H4 (cell line): ENCODE measurements at regions not wholly inside any gene's neighbourhood (a gene's known extent, or its start where the extent isn't known, plus 50 kb on each side); places are given as distances from the start of the nearest gene placed in this dataset.

ENCODE experiments used
- DNase-seq: peaks from one replicate; pipeline ENCODE4 v3.0.0-alpha.2; 2015; ENCODE audit warnings: low spot score

GRCh38 chr9:12933957-12934356 is 159.1 kb downstream of the LURAP1L start:
- DNase-seq: no peak

GRCh38 chr9:12934545-12935272 is 159.9 kb downstream of the LURAP1L start:
- DNase-seq: no peak

DNA sequence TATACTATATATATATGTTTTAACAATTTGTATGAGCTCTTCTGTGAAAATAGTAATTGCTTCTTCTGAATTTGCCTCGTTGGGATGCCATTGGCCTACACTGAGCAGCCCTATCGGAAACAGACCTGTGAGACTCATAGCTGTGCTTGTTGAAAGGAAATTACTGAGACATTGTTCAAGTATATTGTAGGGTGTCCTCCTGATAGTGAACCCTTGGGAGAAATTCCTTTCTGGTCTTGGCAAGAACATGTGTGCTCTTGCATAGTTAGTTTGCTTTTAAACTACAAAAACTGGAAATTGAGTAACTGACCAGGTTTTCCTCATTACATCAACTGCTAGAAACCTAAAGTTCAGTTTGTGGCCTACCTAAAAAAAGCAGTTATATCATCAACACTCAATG is 160.9 kb downstream of the LURAP1L start:
- DNase-seq: no peak

DNA sequence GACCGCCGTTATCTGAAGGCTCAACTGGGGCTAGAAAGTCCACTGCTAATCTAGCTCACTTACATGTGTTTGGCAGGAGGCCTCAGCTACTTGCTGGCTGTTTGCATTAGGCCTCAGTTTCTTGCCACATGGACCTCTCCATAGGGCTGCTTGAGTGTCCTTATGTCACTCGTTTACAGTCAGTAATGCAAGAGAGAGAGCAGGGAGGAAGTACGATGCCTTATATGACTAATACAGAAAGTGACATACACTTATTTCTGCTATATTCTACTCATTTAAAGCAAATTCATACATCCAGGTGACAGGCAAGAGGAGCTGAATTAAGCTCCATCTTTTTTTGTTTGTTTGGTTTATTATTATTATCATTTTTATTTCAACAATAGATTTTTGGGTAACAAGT is 179.6 kb downstream of the LURAP1L start:
- no peak for DNase-seq

- DNase-seq: no peak
Measured at GRCh38 chr9:12955510-12956163, 180.8 kb downstream of the LURAP1L start.

- peak; percentile 38 for DNase-seq
Measured at GRCh38 chr9:12956261-12956660, 181.4 kb downstream of the LURAP1L start.

DNA sequence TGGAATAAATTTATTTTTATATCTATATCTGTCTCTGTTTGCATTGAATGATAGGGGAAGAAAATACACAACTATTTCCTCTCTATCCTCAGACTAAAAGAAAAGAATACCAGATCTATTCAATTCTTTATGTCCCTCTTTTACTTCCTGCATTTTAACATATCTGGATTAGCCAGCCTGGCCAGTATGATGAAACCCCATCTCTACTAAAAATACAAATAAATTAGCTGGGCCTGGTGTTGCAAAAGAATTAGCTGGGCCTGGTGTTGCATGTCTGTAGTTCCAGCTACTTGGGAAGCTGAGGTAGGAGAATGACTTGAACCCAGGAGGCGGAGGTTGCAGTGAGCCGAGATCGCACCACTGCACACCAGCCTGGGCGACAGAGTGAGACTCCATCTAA is 182.0 kb downstream of the LURAP1L start:
- DNase-seq: no peak

GRCh38 chr9:12958279-12958678 is 183.5 kb downstream of the LURAP1L start:
- DNase-seq: no peak

GRCh38 chr9:12958708-12959107 is 183.9 kb downstream of the LURAP1L start:
- DNase-seq: no peak

DNA sequence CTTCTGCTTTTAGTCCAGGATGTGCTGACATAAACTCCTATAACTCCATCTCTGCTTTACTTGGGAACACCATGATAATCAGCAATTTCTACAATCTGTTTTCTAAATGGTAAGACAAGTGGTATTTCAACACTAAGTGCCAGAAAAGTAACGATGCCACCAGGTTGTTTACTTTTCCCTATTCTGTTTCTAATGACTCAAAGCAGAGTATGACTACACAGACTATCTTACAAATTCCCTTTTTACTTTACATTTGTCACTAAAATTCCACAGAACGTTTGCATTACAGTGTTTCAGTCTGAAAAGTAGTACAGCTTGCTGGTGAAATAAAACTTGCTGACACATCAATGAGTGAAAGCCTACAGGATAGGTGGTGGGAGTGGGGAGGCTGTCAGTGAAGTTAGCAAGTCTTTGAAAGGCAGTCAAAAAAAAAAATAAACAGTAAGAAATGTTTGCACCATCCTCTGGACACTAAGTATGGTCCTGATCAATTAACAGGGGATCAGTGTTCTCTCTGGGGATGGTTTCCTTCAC is 186.5 kb downstream of the LURAP1L start:
- no peak for DNase-seq

GRCh38 chr9:12963537-12963936 is 188.7 kb downstream of the LURAP1L start:
- DNase-seq: no peak

GRCh38 chr9:12964271-12964670 is 189.5 kb downstream of the LURAP1L start:
- no peak for DNase-seq

DNA sequence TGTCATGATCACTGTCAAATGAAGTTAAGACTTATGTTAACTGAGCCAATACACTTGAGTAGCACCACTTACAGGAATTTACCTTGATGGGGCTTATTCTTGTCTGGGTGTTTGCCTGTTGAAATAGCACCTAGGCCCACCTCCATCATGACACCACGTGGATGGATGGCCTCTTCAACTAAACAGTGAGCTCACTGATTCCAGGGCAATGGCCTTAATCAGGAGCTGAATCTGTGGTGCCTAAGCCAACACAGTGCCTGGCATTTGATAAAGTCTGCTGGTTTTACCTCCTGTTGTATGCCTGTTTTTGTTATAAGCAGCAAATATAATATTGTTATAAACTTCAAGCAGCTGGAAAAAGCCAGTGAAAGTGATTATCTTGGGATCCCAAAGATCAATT is 190.5 kb downstream of the LURAP1L start:
- DNase-seq: no peak

DNA sequence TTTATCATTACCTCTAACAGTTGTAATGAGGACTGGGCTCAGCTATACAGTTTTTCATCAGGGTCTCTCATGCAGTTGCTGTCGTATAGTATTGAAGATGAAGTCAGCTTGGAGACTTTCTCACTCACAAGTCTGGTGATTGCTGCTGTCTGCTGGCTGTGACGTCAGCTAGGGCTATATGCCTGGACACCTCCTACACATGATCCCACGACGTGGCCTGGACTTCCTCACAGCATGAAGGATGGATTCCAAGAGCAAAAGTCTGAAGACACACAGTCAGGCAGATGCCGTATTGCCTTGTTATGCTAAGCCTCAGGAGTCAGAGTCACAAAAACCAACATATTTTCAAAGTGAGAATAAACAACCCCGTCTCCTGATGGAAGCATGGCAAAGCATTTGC is 193.3 kb downstream of the LURAP1L start:
- DNase-seq: no peak

DNA sequence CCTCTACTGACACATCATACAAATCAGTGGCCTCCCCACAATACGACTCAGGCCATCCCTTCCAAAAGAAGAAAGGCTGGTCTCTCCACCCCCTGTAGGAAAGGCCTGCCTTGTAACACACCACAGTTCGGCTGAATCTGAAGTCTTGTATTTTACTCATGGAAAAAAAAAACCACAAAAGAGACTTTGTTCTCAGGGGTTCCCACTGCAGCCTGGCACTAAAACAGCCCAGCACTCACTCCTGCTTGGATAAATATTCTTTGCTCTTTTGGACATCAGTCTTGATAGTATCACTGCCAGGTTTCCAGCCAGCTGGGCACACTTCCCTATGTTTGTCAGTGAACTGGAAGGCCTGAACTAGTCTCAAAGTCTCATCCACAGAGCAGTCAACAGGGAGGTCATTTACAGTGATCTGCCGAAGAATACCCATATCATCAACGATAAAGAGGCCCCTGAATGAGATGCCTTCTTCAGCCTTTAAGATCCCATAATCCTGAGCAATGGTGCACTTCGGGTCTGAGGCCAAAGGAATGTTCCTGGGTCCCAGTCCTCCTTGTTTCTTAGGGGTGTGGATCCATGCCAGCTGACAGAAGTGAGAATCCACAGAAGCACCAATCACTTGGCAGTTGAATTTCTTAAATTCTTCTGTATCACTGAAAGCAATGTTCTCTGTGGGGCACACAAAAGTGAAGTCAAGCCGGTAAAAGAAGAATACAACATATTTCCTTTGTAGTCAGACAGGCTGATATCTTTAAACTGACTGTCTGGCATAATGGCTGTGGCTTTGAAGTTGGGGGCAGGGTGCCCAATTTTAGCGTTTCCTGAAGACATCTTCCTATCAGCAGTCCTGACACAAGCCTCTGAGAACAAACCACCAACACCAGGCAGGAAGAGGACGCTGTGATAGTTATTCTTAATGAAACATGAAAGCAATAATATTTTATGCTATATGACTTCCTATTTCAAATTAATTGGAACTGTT is 198.1 kb downstream of the LURAP1L start:
- no peak for DNase-seq

- no peak for DNase-seq
Measured at GRCh38 chr9:12973710-12974109, 198.9 kb downstream of the LURAP1L start.

DNA sequence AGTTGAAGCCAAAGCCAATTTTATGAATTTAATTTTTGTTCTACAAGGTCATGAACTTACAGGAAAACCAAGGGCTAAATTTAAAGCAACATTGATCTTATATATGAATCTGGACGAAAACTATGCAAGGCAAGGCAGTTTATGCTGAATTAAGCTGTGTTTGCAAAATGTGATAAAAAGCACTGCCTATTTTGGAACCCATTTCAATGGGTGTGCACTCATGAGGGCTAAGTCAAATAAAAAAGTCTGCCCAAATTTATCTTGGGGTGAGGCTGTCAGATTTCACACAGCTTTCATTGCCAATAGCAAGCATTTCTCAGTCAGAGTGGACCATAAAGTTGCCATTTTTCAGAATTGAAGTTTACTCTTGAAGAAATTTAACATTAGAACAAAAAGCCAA is 199.9 kb downstream of the LURAP1L start:
- DNase-seq: no peak

DNA sequence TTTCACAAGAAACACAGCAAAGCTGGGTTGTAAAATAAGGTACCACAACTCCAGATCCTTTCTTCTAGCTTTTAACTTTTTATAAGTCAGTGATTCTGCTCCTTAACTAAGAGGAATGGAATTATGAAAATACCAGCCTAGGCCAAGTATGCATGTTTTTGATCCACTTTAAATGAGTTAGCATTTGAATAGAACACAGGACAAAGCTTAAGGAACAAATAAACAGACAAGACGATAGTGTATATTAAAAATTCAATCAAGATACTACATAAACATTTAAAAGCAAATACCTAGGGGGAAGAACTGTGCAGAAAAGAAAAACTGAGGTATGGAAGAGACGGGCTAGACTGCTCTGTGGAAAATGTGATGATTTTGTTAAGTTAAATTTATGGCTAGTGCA is 200.7 kb downstream of the LURAP1L start:
- DNase-seq: no peak

DNA sequence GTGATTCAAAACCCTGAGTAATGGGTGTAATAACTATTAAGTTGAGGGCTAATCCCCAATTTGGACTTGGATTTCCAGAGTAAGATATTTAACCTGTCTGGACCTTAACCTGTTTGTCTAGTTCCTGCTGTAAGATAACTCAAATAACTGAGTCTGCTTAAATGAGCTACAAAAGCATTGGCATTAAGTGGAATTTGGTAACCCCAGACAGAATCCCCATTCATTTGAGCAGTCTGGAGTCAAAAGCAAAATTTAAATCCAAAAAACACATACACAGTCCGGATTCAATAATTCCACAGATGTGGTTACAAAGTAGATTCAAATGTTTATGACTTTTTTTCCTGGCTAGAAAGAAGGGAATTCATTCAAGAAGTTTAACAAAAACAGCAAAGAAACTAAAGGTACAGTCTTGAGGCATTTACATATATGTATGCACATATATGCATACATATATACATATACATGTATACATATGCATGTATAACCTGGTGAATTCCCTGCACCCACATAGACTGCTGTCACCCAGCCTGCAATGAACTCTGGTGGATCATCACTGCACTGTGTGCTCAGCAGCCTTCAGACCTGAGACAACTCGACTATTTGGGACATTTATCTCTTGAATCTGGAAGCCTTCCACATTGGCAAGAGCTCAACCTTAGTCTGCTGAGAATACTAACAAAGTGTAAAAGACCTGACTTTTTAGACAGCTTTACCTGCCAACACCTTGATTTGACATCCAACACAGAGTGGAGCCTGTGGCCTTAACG is 205.4 kb downstream of the LURAP1L start:
- DNase-seq: no peak

- no peak for DNase-seq
Measured at GRCh38 chr9:12988258-12988657, 213.4 kb downstream of the LURAP1L start.

DNA sequence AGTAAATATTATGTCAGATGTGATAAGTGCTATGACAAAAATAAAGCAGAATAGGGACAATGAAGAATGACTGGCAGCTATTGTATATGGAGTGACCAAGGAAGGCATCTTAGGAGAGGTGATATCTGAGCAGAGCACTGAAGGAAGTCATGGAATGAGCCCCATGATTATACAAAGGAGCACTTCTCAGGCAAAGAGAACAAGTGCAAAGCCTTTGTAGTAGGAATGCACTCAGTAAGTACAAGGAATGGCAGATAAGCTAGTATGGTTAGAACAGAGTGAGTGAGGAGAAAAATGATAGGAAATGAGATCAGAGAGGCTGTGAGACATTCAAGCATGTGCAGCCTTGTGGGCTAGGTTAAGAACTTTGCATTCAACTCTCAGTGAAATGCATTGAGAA is 214.8 kb downstream of the LURAP1L start:
- DNase-seq: no peak
